Erythroblast (primary cell): ENCODE measurements at regions not wholly inside any gene's neighbourhood (a gene's known extent, or its start where the extent isn't known, plus 50 kb on each side); places are given as distances from the start of the nearest gene placed in this dataset.

Experiments used
- GATA1 ChIP-seq: IDR thresholded peaks from 2 replicates; pipeline ENCODE4 v1.6.1; 2011; ENCODE audit warnings: low read depth, mild to moderate bottlenecking, control low read depth, low read length, moderate library complexity
- POLR2A ChIP-seq: IDR thresholded peaks from 2 replicates; pipeline ENCODE4 v1.6.1; 2011; ENCODE audit warnings: mild to moderate bottlenecking, low read length

- TF ChIP-seq POLR2A (no peak), GATA1 (no peak)
Observed at GRCh38 chr13:36750461-36750860, 68.6 kb upstream of the RFXAP start.
